Upper lobe of right lung (tissue), 1 donor: ENCODE measurements at regions not wholly inside any gene's neighbourhood (a gene's known extent, or its start where the extent isn't known, plus 50 kb on each side); places are given as distances from the start of the nearest gene placed in this dataset.

Experiments used
- ATAC-seq: fragments of 200-7000 bp; cut with Tn5 transposase; one replicate; pipeline ENCODE4 v1.9.1; 2020; ENCODE audit warnings: mild to moderate bottlenecking, moderate library complexity
- DNase-seq: peaks from one replicate; pipeline ENCODE4 v3.0.0-alpha.2; 2020
- H3K27ac ChIP-seq: fragments of 200-600 bp; one replicate; pipeline ENCODE4 v1.8.0; 2022
- H3K27me3 ChIP-seq: fragments of 200-600 bp; one replicate; pipeline ENCODE4 v1.8.0; 2022; ENCODE audit warnings: mild to moderate bottlenecking
- H3K36me3 ChIP-seq: fragments of 200-600 bp; one replicate; pipeline ENCODE4 v1.8.0; 2022
- H3K4me1 ChIP-seq: fragments of 200-600 bp; one replicate; pipeline ENCODE4 v1.8.0; 2022
- H3K4me3 ChIP-seq: fragments of 200-600 bp; one replicate; pipeline ENCODE4 v1.8.0; 2022; ENCODE audit warnings: mild to moderate bottlenecking
- H3K9me3 ChIP-seq: fragments of 200-600 bp; one replicate; pipeline ENCODE4 v1.8.0; 2022
- intact Hi-C: fragments of 100-400 bp; cut with DNase I; formaldehyde crosslinking; loops from one replicate; pipeline ENCODE4 v1.11.0; 2022
- TF ChIP-seq, protein P1 (sequence below): fragments of 200-600 bp; IDR thresholded peaks from one replicate; pipeline ENCODE4 v1.8.0; 2022; ENCODE audit warnings: antibody characterized with exemption
- donor health status: DM: no; HTN: yes; CAD: no; lungs with severe emphysema.

DNA sequence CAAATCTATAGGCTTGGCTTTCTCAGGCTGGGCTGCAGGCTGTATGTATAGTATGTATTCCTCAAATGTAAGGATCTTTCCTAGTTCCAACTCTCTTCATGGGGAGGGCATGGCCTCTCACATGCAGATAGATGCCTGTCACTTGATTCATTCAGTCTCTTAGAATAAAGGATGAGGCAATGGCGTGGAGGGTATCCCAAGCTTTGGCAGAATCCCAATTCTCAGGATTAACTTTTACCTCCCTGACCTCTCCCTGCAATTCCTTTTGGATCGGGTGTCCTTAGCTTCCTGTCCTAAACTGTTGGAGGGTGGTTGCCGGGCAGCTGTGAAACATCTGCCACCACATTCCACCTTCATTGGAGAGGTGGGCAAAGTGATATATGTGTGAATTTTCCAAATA, 80.3 kb downstream of the INSIG2 start:
- H3K27me3 ChIP-seq: no peaks in the 10 kb centered on the region
- peaks cover 17% of the 10 kb centered on the region for H3K4me1 ChIP-seq
- no peak for ATAC-seq
- DNase-seq: no peak
- intact Hi-C loops: no loop called here
- TF ChIP-seq, protein P1, sequence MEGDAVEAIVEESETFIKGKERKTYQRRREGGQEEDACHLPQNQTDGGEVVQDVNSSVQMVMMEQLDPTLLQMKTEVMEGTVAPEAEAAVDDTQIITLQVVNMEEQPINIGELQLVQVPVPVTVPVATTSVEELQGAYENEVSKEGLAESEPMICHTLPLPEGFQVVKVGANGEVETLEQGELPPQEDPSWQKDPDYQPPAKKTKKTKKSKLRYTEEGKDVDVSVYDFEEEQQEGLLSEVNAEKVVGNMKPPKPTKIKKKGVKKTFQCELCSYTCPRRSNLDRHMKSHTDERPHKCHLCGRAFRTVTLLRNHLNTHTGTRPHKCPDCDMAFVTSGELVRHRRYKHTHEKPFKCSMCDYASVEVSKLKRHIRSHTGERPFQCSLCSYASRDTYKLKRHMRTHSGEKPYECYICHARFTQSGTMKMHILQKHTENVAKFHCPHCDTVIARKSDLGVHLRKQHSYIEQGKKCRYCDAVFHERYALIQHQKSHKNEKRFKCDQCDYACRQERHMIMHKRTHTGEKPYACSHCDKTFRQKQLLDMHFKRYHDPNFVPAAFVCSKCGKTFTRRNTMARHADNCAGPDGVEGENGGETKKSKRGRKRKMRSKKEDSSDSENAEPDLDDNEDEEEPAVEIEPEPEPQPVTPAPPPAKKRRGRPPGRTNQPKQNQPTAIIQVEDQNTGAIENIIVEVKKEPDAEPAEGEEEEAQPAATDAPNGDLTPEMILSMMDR: no peak
- H3K4me3 ChIP-seq: no peak overlapping the region
- H3K36me3 ChIP-seq: no peaks in the 10 kb centered on the region
- H3K27ac ChIP-seq: peak overlapping the region; percentile 11
- H3K9me3 ChIP-seq: no peaks in the 10 kb centered on the region

DNA sequence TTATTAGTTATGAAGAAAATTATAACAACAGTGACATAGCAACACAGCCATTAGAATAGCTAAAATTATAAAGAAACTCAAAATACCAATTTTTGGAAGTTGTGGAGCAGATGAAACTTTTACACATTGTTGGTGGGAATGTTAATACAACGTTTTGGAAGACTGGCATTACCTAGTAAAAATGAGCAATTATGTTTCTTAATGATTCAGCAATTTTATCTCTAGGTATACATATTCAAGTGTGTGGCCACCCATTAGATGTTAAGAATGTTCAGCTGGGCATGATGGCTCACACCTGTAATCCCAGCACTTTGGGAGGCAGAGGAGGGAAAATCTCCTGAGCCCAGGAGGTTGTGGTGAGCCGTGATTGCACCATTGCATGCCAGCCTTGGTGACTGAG, 78.8 kb downstream of the INSIG2 start:
- TF ChIP-seq, protein P1: no peak
- Histone ChIP-seq H3K27me3 (no peaks in the 10 kb centered on the region), H3K27ac (no peak overlapping the region), H3K4me3 (no peak overlapping the region), H3K36me3 (no peaks in the 10 kb centered on the region), H3K9me3 (no peaks in the 10 kb centered on the region), H3K4me1 (peaks cover 17% of the 10 kb centered on the region)
- intact Hi-C loops: no loop called here
- no peak for DNase-seq
- no peak for ATAC-seq

GRCh38 chr2:118166242-118166641, 78.0 kb downstream of the INSIG2 start:
- Histone ChIP-seq H3K27ac (no peak overlapping the region), H3K27me3 (no peaks in the 10 kb centered on the region), H3K4me1 (peaks cover 17% of the 10 kb centered on the region), H3K36me3 (no peaks in the 10 kb centered on the region), H3K4me3 (no peak overlapping the region), H3K9me3 (no peaks in the 10 kb centered on the region)
- no peak for DNase-seq
- ATAC-seq: no peak
- TF ChIP-seq, protein P1: no peak
- intact Hi-C loops: no loop called here

DNA sequence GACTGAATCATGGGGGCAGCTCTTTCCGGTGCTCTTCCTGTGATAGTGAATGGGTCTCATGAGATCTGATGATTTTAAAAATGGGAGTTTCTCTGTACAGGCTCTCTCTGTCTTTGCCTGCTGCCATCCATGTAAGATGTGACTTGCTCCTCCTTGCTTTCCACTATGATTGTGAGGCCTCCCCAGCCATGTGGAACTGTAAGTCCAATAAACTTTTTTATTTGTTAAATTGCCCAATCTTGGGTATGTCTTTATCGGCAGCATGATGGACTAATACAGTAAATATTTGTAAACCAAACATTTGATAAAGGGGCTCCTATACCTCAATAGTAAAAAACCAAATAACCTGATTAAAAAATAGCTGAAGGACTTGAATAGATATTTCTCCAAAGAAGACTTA, 77.3 kb downstream of the INSIG2 start:
- ATAC-seq: no peak
- TF ChIP-seq, protein P1: no peak

More for the DNA sequence above, 77.3 kb downstream of the INSIG2 start:
- no peak overlapping the region for H3K4me3 ChIP-seq
- peaks cover 17% of the 10 kb centered on the region for H3K4me1 ChIP-seq
- intact Hi-C loops: no loop called here
- no peaks in the 10 kb centered on the region for H3K27me3 ChIP-seq
- no peak overlapping the region for H3K27ac ChIP-seq
- no peak for DNase-seq
- H3K36me3 ChIP-seq: no peaks in the 10 kb centered on the region
- no peaks in the 10 kb centered on the region for H3K9me3 ChIP-seq
